SU-DHL-6 (cell line): ENCODE measurements at regions not wholly inside any gene's neighbourhood (a gene's known extent, or its start where the extent isn't known, plus 50 kb on each side); places are given as distances from the start of the nearest gene placed in this dataset.

Experiments used
- CTCF ChIP-seq: fragments of 200-600 bp; sonication (generic); IDR thresholded peaks from one replicate; pipeline ENCODE4 v1.5.1; 2017; ENCODE audit warnings: antibody characterized with exemption, mild to moderate bottlenecking, low read length, moderate library complexity; ENCODE audit not compliant: insufficient read depth, poor library complexity, severe bottlenecking
- EZH2phosphoT487 ChIP-seq: fragments of 200-600 bp; sonication (generic), shearing (Covaris generic); conservative IDR thresholded peaks from 2 replicates; pipeline ENCODE4 v1.6.1; 2018; ENCODE audit warnings: mild to moderate bottlenecking, antibody characterized with exemption, low read length, moderate library complexity, mixed read lengths

GRCh38 chr5:139743001-139743771 lies 52.4 kb upstream of the PSD2 start:
- TF ChIP-seq CTCF (no peak), EZH2phosphoT487 (no peak)
